CD1c-positive myeloid dendritic cell (primary cell): ENCODE measurements at regions not wholly inside any gene's neighbourhood (a gene's known extent, or its start where the extent isn't known, plus 50 kb on each side); places are given as distances from the start of the nearest gene placed in this dataset.
"Not testable (repeated sequence)": the region's sequence is repeated elsewhere in the genome, so short reads cannot be mapped to it uniquely, and the experiment has no call there.

Source experiments
- DNase-seq: peaks from one replicate; pipeline ENCODE4 v3.0.0-alpha.2; 2016; ENCODE audit errors: extremely low spot score

DNA sequence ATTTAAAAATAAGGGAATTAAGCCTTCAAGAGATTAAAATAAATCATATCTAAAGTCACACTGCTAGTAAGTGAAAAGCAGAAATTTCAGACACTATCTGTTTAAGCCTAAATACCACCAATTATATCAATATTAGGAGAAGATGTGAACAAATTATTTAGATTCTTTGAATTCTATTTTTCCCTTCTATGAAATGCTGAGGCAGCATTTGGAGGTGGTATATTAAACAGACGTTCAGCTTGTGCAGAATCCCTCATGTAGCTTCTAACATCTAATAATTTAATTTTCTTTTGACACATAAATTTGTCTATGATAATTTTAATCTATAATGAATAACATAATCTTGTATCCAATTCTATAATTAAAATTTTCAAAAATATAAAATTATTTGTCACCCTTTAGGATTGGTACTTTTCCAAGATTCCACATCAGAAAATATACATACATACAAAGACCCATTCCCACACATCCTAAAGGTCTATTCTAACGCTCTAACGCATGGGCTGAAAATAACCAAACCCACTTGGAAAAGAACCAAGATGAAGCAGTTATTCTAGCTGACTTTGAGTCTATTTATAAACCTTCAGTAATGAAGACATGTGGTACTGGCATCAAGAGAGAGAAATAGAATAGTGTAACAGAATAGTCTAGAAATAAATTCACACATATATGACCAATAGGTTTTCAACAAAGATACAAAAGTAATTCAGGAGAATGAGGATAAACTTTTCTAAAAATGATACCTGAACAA lies 751.8 kb downstream of the GALC start:
- no peak for DNase-seq

DNA sequence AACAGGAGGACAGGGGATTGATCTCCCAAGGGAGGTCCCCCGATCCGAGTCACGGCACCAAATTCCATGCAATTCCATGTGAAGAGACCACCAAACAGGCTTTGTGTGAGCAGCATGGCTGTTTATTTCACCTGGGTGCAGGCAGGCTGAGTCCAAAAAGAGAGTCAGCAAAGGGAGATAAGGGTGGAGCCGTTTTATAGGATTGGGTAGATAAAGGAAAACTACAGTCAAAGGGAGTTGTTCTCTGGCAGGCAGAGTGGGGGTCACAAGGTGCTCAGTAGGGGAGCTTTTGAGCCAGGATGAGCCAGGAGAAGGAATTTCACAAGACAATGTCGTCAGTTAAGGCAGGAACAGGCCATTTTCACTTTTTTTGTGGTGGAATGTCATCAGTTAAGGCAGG lies 752.7 kb downstream of the GALC start:
- DNase-seq, result not testable (repeated sequence)

DNA sequence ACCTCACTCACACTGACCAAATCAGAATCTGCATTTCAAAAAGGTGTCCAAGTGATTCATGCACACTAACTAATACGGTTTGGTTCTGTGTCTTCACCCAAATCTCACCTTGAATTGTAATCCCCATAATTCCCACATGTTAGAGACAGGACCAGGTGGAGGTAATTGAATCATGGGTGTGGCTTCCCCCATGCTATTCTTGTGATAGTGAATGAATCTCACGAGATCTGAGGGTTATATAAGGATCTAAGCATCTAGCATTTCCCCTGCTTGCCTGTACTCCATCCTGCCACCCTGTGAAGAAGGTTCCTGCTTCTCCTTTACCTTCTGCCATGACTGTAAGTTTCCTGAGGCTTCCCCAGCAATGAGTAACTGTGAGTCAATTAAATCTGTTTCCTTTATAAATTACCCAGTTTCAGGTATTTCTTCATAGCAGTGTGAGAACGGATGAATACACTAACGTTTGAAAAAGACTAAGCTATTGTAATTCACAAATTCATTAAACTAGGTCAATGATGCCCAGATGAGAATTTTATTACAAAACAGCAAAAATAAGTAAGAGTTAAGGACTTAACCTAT lies 759.1 kb downstream of the GALC start:
- DNase-seq, result no peak

DNA sequence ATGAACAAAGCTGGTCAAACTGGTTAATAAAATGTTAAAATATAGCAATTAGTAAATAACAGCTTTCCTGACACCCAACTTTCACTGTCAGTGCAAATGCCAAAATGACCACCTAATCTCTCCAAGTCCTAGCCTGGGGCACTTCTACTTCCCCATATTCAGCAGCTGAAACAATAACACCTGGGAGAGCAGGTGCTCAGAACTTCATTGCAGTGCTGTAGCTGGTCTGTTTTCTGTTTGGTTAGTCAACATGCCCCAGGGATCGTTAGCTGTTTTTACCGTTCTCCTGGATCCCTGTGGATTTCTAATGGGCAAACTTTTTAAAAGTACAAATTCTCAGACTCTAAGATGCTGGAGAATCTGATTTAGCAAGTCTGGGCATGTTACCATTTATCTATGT lies 759.7 kb downstream of the GALC start:
- no peak for DNase-seq

DNA sequence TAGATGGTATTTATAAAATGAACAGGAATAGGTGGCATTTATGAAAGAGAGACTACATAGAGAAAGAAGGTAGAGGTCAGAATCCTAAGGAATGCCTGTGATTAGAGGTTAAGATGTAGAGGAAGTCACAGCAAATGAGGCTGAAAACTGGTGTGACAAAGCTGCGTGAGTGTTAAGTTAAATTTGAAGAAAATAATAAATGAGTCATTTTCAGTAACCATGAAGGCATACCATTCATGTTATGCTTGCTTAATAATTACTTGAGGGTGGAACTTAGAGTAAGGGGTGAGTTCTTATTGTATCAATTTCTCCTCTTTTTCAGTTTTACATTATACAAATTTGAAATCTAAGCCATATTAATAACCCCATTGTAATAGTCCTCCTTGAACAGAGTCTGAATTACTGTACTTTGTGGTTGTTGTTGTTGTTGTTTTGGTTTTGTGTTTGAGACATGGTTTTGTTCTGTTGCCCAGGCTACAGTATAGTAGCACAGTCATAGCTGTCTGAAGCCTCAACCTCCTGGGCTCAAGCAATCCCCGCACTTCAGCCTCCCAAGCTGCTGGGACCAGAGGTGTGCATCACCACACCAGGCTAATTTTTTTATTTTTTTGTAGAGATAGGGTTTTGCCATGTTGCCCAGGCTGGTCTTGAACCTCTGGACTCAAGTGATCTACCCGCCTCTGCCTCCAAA lies 761.5 kb downstream of the GALC start:
- DNase-seq, result no peak

DNA sequence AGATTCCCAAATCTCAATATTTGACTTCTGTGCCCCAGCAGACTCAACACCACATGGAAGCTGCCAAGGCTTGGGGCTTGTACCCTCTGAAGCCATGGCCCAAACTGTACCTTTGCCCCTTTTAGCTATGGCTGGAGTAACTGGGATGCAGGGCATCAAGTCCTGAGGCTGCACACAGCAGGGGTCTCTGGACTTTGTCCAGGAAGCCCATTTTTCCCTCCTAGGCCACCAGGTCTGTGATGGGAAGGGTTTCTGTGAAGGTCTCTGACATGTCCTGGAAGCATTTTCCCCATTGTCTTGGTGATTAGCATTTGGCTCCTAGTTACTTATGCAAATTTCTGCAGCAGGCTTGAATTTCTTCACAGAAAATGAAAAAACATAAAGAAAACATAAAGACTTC lies 762.3 kb downstream of the GALC start:
- no peak for DNase-seq

DNA sequence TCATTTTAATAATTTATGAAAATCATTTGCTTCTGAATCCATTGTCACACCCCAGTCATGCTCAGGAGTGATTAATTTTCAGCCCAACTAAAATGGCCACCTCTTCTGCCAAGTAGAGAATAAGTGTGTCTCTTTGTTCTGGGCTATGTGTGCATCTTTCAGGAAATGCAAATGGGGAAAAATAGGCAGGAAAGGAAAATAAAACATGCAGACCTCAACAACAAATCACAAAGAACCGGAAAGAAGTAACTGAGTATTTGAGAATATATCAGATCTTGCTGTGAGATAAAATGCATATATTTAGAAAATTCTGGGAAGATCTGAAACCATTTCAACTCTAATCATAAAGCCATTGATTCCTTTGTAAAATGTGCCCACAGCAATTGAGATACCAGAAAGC lies 763.9 kb downstream of the GALC start:
- DNase-seq, result no peak

DNA sequence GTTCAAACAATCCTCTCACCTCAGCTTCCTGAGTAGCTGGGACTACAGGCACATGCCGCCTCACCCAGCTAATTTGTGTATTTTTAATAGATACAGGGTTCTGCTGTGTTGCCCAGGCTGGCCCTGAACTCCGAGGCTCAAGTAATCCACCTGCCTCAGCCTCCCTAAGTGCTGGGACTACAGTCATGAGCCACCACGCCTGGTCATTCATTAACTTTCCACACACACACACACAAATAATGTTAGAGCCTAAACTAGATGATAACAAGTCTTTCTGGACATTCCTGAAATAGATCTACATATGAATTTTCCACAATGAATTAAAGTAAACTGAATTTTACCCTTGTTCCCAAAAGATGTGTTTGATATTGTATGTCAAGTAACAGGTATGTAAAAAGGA lies 776.0 kb downstream of the GALC start:
- no peak for DNase-seq

DNA sequence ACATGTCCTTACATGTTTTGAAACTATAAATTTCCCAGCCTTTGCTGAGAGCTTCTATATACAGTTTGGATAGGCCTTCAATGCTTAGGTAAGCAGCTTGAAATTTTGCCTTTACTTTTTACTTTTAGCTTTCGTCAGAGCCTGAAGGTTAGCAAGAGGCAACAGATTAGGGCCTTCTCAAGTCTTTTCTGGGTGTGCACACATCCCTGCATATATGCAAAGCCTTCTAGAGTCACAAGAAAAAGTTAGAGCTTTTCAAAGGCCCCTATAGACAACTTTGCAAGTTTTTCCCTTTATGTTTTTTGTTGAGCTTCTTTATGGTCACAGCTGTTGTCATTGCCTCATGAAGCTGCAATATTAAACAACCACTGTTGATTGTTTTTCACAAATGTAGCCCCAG lies 778.4 kb downstream of the GALC start:
- no peak for DNase-seq

DNA sequence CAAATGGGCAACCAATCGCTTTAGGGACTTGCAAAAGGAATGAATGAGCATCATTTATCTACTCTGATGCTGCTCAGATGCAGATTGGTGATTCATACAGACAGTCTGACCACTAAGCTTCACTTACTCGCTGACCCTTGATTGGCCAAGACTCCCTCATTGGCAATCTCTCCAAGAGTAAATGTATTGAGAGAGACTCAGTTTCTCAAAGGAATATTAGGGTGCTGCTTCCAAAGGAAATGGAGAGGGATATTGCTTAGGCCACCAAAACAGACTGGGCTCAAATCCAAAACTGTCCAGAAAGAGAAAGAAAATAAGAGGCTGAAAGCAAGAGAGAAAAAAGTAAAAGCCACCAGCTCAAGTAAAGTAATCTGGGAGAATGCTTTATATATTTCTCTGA lies 785.2 kb downstream of the GALC start:
- DNase-seq, result no peak

DNA sequence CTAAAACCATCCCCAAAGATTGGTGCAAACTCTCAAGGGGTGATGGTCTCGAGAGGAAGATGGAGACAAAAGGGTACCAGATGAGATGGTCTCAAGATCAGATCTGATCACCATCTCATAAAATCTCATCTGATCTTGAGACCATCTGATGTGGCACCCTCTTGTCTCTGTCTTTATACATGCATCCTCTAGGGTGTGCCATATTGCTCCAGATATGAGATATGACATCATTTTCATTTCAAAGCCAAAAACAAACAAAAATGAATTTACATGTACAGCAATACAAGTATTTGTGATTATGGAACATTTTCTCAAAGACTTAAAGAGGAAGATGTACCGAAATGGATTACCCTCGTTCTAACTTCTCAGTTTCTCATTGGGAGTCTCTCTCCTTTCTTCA lies 787.2 kb downstream of the GALC start:
- no peak for DNase-seq

DNA sequence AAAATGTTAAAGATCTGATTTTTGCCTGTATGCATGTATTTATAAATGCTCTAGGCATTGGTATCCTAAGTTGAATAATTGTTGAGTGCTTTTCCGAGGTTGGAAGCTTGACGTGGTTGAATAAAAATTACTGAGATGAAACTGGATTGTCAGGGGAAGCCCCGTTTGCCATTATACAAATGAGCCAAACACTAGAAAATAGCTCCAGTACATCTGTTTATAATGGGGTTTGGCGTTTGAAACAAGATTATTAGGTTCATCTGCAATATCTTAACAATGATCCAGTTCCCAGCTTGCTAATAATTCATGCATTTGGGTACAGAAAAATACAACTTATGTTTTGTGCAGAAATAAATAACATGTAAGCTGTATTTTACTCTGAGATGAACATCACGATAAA lies 789.6 kb downstream of the GALC start:
- no peak for DNase-seq

DNA sequence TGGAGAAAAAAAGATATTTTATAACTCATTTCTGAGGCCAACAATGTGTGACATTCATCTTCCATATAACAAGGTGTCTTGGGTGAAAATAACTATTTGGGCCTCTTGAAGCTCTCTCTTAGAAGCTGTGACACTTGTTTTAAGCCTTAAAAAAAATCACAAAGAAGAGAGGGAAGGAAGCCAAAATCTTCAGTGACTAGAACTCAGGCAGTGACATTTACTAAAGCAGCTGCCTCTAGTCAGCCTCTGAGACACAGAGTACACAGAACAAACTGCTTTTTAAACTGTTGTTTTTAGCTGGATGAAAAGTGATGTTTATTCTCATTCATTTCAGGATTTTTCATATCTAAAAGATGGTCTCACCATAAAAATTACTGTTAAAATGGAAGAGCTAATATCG lies 793.6 kb downstream of the GALC start:
- no peak for DNase-seq

DNA sequence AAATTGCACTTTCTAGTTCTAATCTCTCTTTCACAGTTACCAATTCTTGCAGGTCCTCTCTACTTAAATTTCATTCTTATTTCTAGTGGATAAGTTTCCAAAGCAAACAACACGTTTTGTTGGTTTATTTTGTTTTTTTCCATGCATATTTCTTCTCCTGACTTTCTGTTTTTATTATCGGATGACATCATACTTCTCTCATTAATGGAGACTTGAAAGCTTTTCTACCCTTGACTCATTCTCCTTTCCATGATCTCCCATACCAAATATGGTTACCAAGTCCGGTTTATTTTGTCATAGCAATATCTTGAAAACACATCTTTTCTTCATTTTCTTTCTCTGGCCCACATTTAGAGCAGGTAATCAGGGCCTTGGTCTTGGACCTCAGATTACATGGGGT lies 796.5 kb downstream of the GALC start:
- DNase-seq, result no peak

DNA sequence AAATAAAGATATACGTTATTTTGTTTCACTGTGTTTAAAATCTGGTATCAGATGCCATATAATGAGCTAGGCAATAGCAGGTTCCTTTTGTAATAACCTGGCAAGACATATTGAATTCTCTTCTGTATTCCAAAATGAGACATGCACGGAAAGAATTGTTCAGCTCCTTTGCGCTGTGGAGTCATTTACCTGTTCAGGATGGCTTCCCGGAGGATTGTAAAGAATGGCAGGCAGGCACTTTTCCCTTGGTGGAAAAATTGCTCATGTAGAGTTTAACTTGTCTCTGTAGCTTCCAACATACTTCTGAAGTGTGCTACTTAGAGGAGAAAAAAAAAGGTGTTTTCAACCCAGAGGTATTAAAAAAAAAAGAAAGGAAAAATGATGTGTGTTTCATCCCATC lies 805.2 kb downstream of the GALC start:
- no peak for DNase-seq

DNA sequence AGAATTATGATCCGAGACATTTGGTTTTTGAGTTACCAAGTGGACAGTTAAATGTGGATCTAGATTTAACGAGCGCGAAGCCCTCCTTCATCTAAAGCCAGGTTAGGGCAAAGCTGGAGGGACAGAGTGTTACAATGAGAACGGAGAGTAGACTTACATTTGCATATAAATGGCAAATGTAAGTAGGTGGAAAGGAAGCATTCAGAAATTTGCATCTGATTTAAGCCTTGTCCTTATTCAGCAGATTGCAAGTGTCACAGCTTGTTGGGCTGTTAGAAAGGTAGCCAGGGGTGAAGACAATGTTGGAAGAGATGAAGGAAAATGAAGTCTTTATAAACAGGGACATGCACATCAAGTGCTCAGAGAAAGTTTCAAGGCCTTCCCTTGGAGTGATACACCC lies 806.2 kb downstream of the GALC start:
- no peak for DNase-seq

DNA sequence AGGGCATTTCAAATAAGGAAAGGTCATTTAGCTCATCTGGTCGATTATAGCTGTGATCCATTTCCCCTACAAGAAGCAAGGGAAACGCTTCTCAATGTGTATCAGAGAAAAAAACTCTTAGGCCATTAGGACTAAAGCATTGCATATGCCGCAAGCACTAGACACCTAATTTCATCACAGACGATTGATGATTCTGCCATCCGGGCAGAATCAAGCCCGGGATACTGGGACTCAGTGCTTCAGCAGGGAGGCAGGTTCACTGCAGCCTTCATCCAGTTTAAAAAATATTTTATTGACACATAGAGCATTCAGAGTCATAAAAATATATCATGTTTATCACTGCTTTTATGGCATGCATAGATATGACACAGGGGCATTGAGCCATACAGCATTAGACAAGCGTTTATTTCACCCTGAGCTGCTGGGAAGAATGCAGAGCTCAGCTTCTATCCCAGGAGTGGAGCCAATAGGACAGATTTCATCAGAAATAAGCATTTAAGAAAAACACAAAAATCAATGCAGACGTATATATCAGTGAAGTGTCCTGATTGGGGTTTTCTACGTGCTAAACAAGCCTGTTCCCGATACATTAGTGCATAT lies 806.9 kb downstream of the GALC start:
- no peak for DNase-seq

DNA sequence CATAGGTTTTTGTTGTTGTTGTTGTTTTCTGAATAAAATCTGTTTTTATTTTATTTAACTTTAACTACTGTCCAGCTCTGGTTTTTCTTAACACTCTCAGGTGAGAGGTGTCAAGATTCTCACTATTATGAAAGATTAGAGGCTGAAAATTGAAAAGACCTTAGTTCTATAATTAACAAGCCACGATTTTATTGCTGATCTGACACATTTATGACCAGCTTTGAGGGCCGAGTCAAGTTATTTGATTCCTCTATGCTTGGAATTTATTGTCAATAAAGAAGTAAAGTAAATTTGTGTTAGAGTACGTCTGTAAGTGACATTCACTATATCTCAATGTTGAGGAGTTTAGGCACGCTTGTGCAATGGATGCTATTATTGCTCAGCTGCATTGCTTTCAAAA lies 808.8 kb downstream of the GALC start:
- DNase-seq, result no peak

DNA sequence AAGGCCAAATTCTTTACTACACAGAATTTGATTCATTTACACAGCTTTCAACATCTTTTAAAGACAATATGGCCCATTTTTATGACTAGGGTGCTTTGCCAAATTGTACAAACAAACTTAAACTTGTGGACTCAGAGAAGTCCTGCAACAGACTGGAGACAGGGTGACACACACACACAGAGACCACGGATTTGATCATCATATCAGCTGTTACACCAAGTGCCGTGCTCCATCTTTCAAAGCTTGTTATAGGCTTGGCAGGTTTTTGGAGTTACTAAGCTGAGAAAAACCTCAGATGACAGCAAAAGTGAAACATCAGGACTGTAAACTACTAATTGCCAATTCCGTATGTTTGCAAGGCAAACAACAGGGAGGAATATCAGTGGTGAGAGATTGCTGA lies 811.7 kb downstream of the GALC start:
- DNase-seq, result no peak

DNA sequence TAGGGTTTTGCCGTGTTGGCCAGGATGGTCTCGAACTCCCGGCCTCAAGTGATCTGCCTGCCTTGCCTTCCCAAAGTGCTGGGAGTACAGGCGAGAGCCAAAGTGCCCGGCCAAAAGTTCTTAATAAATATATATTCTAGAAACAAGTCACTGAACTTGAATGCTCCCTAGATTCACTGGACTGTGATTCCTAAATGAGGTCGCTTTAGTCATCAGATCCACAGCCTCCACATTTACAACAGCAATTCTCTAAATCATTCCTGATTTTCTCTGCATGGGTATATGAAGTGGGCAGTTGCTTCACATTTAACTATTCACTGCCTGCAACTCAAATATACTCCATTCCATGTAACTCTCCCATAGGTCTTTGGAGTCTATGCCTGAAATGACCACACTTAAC lies 813.0 kb downstream of the GALC start:
- no peak for DNase-seq

DNA sequence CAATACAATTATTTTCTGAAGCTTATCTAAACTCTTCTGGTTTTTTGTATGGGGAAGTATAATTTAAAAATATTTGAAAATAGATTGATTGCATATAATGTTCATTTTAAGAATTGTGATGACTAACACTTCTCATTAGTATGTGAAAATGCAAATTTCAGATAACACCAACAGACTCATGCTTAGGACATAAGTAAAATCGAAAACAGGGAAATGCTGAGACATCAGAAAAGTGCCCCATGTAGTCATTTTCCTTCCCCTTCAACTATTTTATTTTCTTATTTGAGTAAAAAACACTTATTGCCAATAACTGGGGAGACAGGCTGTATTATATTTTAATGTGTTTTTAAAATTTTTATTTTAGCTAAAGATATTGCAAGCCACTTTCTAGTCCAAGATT lies 814.7 kb downstream of the GALC start:
- DNase-seq, result no peak

DNA sequence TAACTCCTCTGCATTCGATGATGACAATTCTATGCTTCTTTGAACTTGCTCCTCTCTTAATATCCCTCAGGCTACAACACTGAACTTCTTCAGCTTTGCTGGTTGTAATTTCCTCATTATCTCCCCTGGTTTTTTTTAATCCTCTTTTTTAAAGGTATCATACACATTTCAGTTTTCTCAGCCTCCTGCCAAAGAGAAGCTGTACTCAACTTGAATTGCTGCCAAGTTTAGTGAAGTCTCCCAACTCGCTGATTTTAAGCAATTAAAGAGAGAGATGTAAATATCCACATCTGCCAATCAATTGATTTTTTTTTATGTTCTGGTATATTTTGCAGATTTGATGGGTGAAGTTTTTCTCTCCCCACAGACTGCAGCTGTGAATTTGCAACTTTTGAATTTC lies 817.8 kb downstream of the GALC start:
- DNase-seq, result no peak

DNA sequence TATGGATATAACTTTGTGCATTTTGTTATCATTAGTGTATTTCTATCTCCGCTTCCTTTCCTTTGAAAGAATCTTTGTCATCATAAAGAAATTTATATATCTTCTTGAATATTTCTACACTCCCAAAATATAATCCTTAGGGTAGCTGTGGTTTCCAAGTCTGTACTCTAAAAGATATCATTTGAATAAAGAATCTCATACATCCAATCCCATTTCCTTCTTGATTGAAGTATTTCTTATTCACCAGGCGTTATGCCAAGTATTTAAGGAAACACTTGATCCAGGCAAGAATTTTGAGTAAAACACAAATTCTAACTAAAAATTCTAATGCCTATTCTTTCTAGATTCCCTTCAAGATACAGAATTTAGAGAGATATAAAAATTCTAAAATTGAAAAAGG lies 821.8 kb downstream of the GALC start:
- DNase-seq, result no peak
